ENCODE measurements at regions not wholly inside any gene's neighbourhood (a gene's known extent, or its start where the extent isn't known, plus 50 kb on each side); places are given as distances from the start of the nearest gene placed in this dataset.

- peaks cover 9% of the 10 kb centered on the region for H3K4me1 ChIP-seq (ENCODE audit: control insufficient read depth, extremely low read depth, insufficient read depth, low read length)
- no peaks in the 10 kb centered on the region for H3K9me1 ChIP-seq (ENCODE audit: control insufficient read depth, extremely low read depth, insufficient read depth, low read length)
- no peaks in the 10 kb centered on the region for H4K20me1 ChIP-seq (ENCODE audit: control insufficient read depth, extremely low read depth, insufficient read depth, low read length)
- FAIRE-seq (no peak), DNase-seq (ENCODE audit: low read depth, low spot score) (no peak)
- H3K9me3 ChIP-seq (ENCODE audit: control insufficient read depth, low read depth, low read length): no peaks in the 10 kb centered on the region
- H3K27ac ChIP-seq (ENCODE audit: control insufficient read depth, insufficient read depth, low read length): no peak overlapping the region
- dilution Hi-C loops (cut with MboI; ENCODE audit: extremely low pct_ligation_motif_present, low sequenced_read_pairs): no loop called here
- TF ChIP-seq EZH2 (IDR thresholded peaks at IDR 0.05; ENCODE audit: low read length) (no peak), CTCF (optimal IDR thresholded peaks at IDR 0.05 in 1 of 3, IDR thresholded peaks at IDR 0.05 in 1 of 3, conservative IDR thresholded peaks at IDR 0.05 in 1 of 3; ENCODE audit: extremely low read depth in 1 of 3, insufficient read depth in 2 of 3, low read length in 3 of 3) (no peak)
- H3K4me2 ChIP-seq (ENCODE audit: control insufficient read depth, extremely low read depth, insufficient read depth, low read depth, low read length): no peak overlapping the region
- no peak overlapping the region for H3K9ac ChIP-seq (ENCODE audit: control insufficient read depth, extremely low read depth, insufficient read depth, low read length)
- H3K36me3 ChIP-seq (ENCODE audit: control insufficient read depth in 2 of 2, extremely low read depth in 1 of 2, insufficient read depth in 2 of 2, low read length in 2 of 2): no peaks in the 10 kb centered on the region
- no peak overlapping the region for H2AFZ ChIP-seq (ENCODE audit: control insufficient read depth, low read length)
- no peaks in the 10 kb centered on the region for H3K79me2 ChIP-seq (ENCODE audit: control insufficient read depth, insufficient read depth, low read length)
- no peaks in the 10 kb centered on the region for H3K27me3 ChIP-seq (ENCODE audit: control insufficient read depth, extremely low read depth, insufficient read depth, low read length)
- no peak overlapping the region for H3K4me3 ChIP-seq (ENCODE audit: control insufficient read depth in 2 of 3, extremely low read depth in 1 of 3, insufficient read depth in 2 of 3, low read depth in 1 of 3, low read length in 3 of 3)
Observed at GRCh38 chr15:66643033-66643432, 59.0 kb upstream of the SMAD6 start.

- H4K20me1 ChIP-seq (ENCODE audit: control insufficient read depth, extremely low read depth, insufficient read depth, low read length): no peaks in the 10 kb centered on the region
- H3K79me2 ChIP-seq (ENCODE audit: control insufficient read depth, insufficient read depth, low read length): no peaks in the 10 kb centered on the region
- H3K4me2 ChIP-seq (ENCODE audit: control insufficient read depth, extremely low read depth, insufficient read depth, low read depth, low read length): no peak overlapping the region
- H3K9ac ChIP-seq (ENCODE audit: control insufficient read depth, extremely low read depth, insufficient read depth, low read length): no peak overlapping the region
- H3K4me3 ChIP-seq (ENCODE audit: control insufficient read depth in 2 of 3, extremely low read depth in 1 of 3, insufficient read depth in 2 of 3, low read depth in 1 of 3, low read length in 3 of 3): no peak overlapping the region
- H3K9me1 ChIP-seq (ENCODE audit: control insufficient read depth, extremely low read depth, insufficient read depth, low read length): no peaks in the 10 kb centered on the region
- H3K9me3 ChIP-seq (ENCODE audit: control insufficient read depth, low read depth, low read length): no peaks in the 10 kb centered on the region
- no peaks in the 10 kb centered on the region for H3K36me3 ChIP-seq (ENCODE audit: control insufficient read depth in 2 of 2, extremely low read depth in 1 of 2, insufficient read depth in 2 of 2, low read length in 2 of 2)
- no peaks in the 10 kb centered on the region for H3K27me3 ChIP-seq (ENCODE audit: control insufficient read depth, extremely low read depth, insufficient read depth, low read length)
- TF ChIP-seq CTCF (optimal IDR thresholded peaks at IDR 0.05 in 1 of 3, IDR thresholded peaks at IDR 0.05 in 1 of 3, conservative IDR thresholded peaks at IDR 0.05 in 1 of 3; ENCODE audit: extremely low read depth in 1 of 3, insufficient read depth in 2 of 3, low read length in 3 of 3): no peak
- no peak for TF ChIP-seq EZH2 (IDR thresholded peaks at IDR 0.05; ENCODE audit: low read length)
- H3K27ac ChIP-seq (ENCODE audit: control insufficient read depth, insufficient read depth, low read length): no peak overlapping the region
- dilution Hi-C loops (cut with MboI; ENCODE audit: extremely low pct_ligation_motif_present, low sequenced_read_pairs): no loop called here
- no peak for DNase-seq (ENCODE audit: low read depth, low spot score)
- no peak for FAIRE-seq
- H2AFZ ChIP-seq (ENCODE audit: control insufficient read depth, low read length): no peak overlapping the region
- peaks cover 9% of the 10 kb centered on the region for H3K4me1 ChIP-seq (ENCODE audit: control insufficient read depth, extremely low read depth, insufficient read depth, low read length)
Observed at GRCh38 chr15:66644000-66644787, 57.8 kb upstream of the SMAD6 start.
